Endothelial cell of umbilical vein (primary cell): ENCODE measurements at regions not wholly inside any gene's neighbourhood (a gene's known extent, or its start where the extent isn't known, plus 50 kb on each side); places are given as distances from the start of the nearest gene placed in this dataset.

ENCODE experiments used
- CTCF ChIP-seq, 2 donors: IDR thresholded peaks; 1 replicate in 1 of 2; 2 replicates in 1 of 2; pipeline ENCODE4 v1.5.1; 2011; ENCODE audit warnings: low read length in 2 of 2, mild to moderate bottlenecking in 2 of 2, moderate library complexity in 2 of 2, control low read depth in 1 of 2, inconsistent platforms in 1 of 2, low read depth in 1 of 2; ENCODE audit not compliant: insufficient read depth in 1 of 2; ENCODE audit errors: extremely low read depth in 1 of 2
- EZH2 ChIP-seq: IDR thresholded peaks from 2 replicates; pipeline ENCODE4 v1.6.1; 2012; ENCODE audit warnings: borderline replicate concordance, low read depth, mild to moderate bottlenecking, moderate library complexity, low read length, inconsistent platforms; ENCODE audit not compliant: severe bottlenecking
- GATA2 ChIP-seq: IDR thresholded peaks from 2 replicates; pipeline ENCODE4 v1.7.0; 2011; ENCODE audit warnings: low read depth, mild to moderate bottlenecking, moderate library complexity, mixed read lengths, low read length; ENCODE audit not compliant: insufficient read length, insufficient read depth
- JUN ChIP-seq: IDR thresholded peaks from 2 replicates; pipeline ENCODE4 v1.6.1; 2011; ENCODE audit warnings: borderline replicate concordance, low read depth; ENCODE audit not compliant: insufficient read length, insufficient read depth
- MYC ChIP-seq: IDR thresholded peaks from one replicate; pipeline ENCODE4 v1.6.1; 2011; ENCODE audit warnings: mild to moderate bottlenecking, low read depth, low read length
- POLR2A ChIP-seq: IDR thresholded peaks from 2 replicates; pipeline ENCODE4 v1.6.1; 2012; ENCODE audit warnings: low read depth, mild to moderate bottlenecking, control low read depth, low read length
- POLR2AphosphoS5 ChIP-seq: IDR thresholded peaks from 2 replicates; pipeline ENCODE4 v1.6.1; 2012; ENCODE audit warnings: low read depth, mild to moderate bottlenecking, control low read depth, low read length, moderate library complexity; ENCODE audit not compliant: insufficient read depth
- TF ChIP-seq, protein P1 (sequence below): IDR thresholded peaks from 2 replicates; pipeline ENCODE4 v1.6.1; 2011; ENCODE audit not compliant: insufficient read depth, insufficient read length

DNA sequence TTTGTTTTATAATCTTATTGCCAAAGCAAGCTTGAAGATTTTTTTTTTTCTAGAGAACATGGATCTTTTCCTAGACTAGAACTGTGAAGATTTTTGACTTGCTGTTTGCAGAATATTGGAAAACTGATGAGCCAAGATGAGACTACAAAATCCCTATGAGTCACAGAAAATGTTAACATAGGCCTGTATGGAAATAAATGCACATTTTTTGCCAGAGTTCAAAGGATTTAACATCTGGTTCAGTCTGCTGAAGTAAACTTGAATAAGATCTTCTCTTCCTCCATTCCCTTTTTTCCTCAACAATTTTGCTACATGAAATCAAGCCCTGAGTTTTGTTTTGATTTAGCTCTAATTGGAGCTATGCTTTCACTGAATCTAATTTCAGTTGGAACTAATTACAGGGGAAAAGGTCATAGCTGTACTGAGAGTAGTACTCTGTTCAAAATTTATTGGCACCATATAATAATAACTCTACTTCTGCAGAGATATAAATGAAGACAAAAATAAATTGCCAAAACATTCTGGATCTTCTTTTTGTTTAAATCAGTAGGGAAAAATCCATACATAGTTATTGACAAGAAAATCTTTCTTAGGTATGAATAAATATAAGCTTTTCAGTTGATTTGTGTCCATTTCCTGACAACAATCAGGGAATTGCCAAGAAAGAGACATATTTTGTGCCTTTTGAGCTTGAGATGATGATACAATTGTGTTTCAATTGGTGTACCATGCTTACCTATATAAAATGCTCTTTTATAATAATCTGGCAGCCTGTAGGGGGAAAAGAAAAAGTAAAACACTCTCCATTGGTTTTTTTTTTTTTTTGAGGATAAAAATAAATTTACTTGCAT lies 387.5 kb upstream of the GOT2 start:
- no peak for TF ChIP-seq GATA2
- no peak for TF ChIP-seq POLR2AphosphoS5
- no peak for TF ChIP-seq CTCF (IDR thresholded peaks at IDR 0.05; ENCODE audit: extremely low read depth in 1 of 2, insufficient read depth in 1 of 2, low read depth in 1 of 2, low read length in 2 of 2)
- no peak for TF ChIP-seq POLR2A
- TF ChIP-seq MYC = no peak
- TF ChIP-seq, protein P1, sequence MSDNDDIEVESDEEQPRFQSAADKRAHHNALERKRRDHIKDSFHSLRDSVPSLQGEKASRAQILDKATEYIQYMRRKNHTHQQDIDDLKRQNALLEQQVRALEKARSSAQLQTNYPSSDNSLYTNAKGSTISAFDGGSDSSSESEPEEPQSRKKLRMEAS = no peak
- TF ChIP-seq EZH2 = no peak
- TF ChIP-seq JUN = no peak
